ENCODE measurements at regions not wholly inside any gene's neighbourhood (a gene's known extent, or its start where the extent isn't known, plus 50 kb on each side); places are given as distances from the start of the nearest gene placed in this dataset.

- H3K4me1 Mint-ChIP-seq, result peaks cover 32% of the 10 kb centered on the region
- ChIA-PET POLR2A (interaction anchor here (0.9 kb wide), 1 partner anchor 10 kb away, joined by 3 read pairs; no protein-coding TSS in a partner anchor), CTCF (interaction anchor here (0.6 to 2.0 kb wide), 15 partner anchors 10 to 458 kb away, joined by 3 to 12 read pairs (median 5); partner anchors contain the start of genes CTSL and NXNL2)
Observed at GRCh38 chr9:88077071-88077617, 61.1 kb downstream of the SPATA31C2 start.

GRCh38 chr9:88076286-88077070, 61.8 kb downstream of the SPATA31C2 start:
- DNase-seq (ENCODE audit: low spot score) (peak; percentile 71), ATAC-seq (peak; percentile 86)
- peaks cover 12% of the 10 kb centered on the region for H3K9me3 Mint-ChIP-seq
- ChIA-PET CTCF (interaction anchor here (0.5 to 2.0 kb wide), 20 partner anchors 10 to 458 kb away, joined by 3 to 12 read pairs (median 4); partner anchors contain the start of genes CTSL and NXNL2), POLR2A (interaction anchor here (0.6 to 0.9 kb wide), 2 partner anchors 10 to 346 kb away, joined by 3 to 4 read pairs; no protein-coding TSS in a partner anchor)
- no peak overlapping the region for H3K27ac Mint-ChIP-seq
- peaks cover 61% of the 10 kb centered on the region for H3K27me3 Mint-ChIP-seq (ENCODE audit: low read depth)
- peak overlapping the region; percentile 75 for H3K4me3 Mint-ChIP-seq
- H3K4me1 Mint-ChIP-seq, result peaks cover 32% of the 10 kb centered on the region
- 0 out of 2 replicates have a peak, but pooled peaks cover 5% of the 10 kb centered on the region for H3K36me3 Mint-ChIP-seq
- TF ChIP-seq E2F5 (CRISPR knock-in tag; IDR thresholded peaks at IDR 0.05) (peak; percentile 49; the same call in 1 of the 2 replicates), IRF1 (CRISPR knock-in tag; IDR thresholded peaks at IDR 0.05) (0 out of 2 replicates have a peak, but pooled peaks have one; percentile 46), NFE2L1 (CRISPR knock-in tag; IDR thresholded peaks at IDR 0.05) (peak; percentile 51; the same call in 1 of the 2 replicates), HMGXB4 (CRISPR knock-in tag; IDR thresholded peaks at IDR 0.05) (peak; percentile 34; the same call in 1 of the 2 replicates), RELA (CRISPR knock-in tag; IDR thresholded peaks at IDR 0.05; ENCODE audit: borderline replicate concordance) (peak; percentile 81), FOXP4 (CRISPR knock-in tag; IDR thresholded peaks at IDR 0.05) (peak; percentile 74; the same call in 1 of the 2 replicates), TEAD1 (CRISPR knock-in tag; IDR thresholded peaks at IDR 0.05) (no peak), MAX (CRISPR knock-in tag; IDR thresholded peaks at IDR 0.05) (peak; percentile 80), PREB (CRISPR knock-in tag; IDR thresholded peaks at IDR 0.05; ENCODE audit: borderline replicate concordance) (no peak), ESRRA (CRISPR knock-in tag; IDR thresholded peaks at IDR 0.05; ENCODE audit: borderline replicate concordance) (no peak), CREM (CRISPR knock-in tag; IDR thresholded peaks at IDR 0.05) (0 out of 2 replicates have a peak, but pooled peaks have one; percentile 30), CREB1 (CRISPR knock-in tag; IDR thresholded peaks at IDR 0.05) (0 out of 2 replicates have a peak, but pooled peaks have one; percentile 39), OVOL2 (CRISPR knock-in tag; IDR thresholded peaks at IDR 0.05; ENCODE audit: borderline replicate concordance) (no peak), E2F4 (CRISPR knock-in tag; IDR thresholded peaks at IDR 0.05; ENCODE audit: borderline replicate concordance, low read depth) (0 out of 2 replicates have a peak, but pooled peaks have one; percentile 39), GABPB1 (CRISPR knock-in tag; IDR thresholded peaks at IDR 0.05) (no peak)

More at GRCh38 chr9:88077071-88077617, 61.1 kb downstream of the SPATA31C2 start:
- Mint-ChIP-seq H3K36me3 (0 out of 2 replicates have a peak, but pooled peaks cover 5% of the 10 kb centered on the region), H3K27ac (no peak overlapping the region), H3K9me3 (peaks cover 12% of the 10 kb centered on the region), H3K27me3 (ENCODE audit: low read depth) (peaks cover 54% of the 10 kb centered on the region), H3K4me3 (peak overlapping the region; percentile 75)
- DNase-seq (ENCODE audit: low spot score) (no peak), ATAC-seq (no peak)
- TF ChIP-seq GRHL2 (CRISPR knock-in tag; IDR thresholded peaks at IDR 0.05; ENCODE audit: insufficient replicate concordance, severe bottlenecking), result no peak
- TF ChIP-seq PREB (CRISPR knock-in tag; IDR thresholded peaks at IDR 0.05; ENCODE audit: borderline replicate concordance), result no peak
- TF ChIP-seq ZNF232 (CRISPR knock-in tag; IDR thresholded peaks at IDR 0.05), result no peak
- TF ChIP-seq RORB (CRISPR knock-in tag; IDR thresholded peaks at IDR 0.05), result no peak
- no peak for TF ChIP-seq NFATC4 (CRISPR knock-in tag; IDR thresholded peaks at IDR 0.05)
- no peak for TF ChIP-seq ESRRA (CRISPR knock-in tag; IDR thresholded peaks at IDR 0.05; ENCODE audit: borderline replicate concordance)
- TF ChIP-seq USF1 (CRISPR knock-in tag; IDR thresholded peaks at IDR 0.05), result no peak
- no peak for TF ChIP-seq TP53 (CRISPR knock-in tag; IDR thresholded peaks at IDR 0.05)
- no peak for TF ChIP-seq ZNF317 (CRISPR knock-in tag; IDR thresholded peaks at IDR 0.05; ENCODE audit: borderline replicate concordance, low read depth)
